GM23338 (cell line): ENCODE measurements at regions not wholly inside any gene's neighbourhood (a gene's known extent, or its start where the extent isn't known, plus 50 kb on each side); places are given as distances from the start of the nearest gene placed in this dataset.

Experiments used
- ATAC-seq: fragments of 200-7000 bp; cut with Tn5 transposase; 3 replicates; pipeline ENCODE4 v1.9.1; 2020
- DNase-seq: peaks from one replicate; pipeline ENCODE4 v3.0.0-alpha.2; 2015; ENCODE audit warnings: low spot score
- H2AFZ ChIP-seq: fragments of 200-600 bp; sonication (generic); 2 replicates; pipeline ENCODE4 v1.8.0; 2016; ENCODE audit warnings: antibody characterized with exemption, mild to moderate bottlenecking, moderate library complexity
- H3F3A ChIP-seq: fragments of 200-600 bp; sonication (generic); replicated peaks from 2 replicates; pipeline ENCODE4 v1.8.0; 2017; ENCODE audit warnings: antibody characterized with exemption, mixed run types, low read depth
- H3K27ac ChIP-seq: fragments of 200-600 bp; sonication (generic); 2 replicates; pipeline ENCODE4 v1.6.1; 2016; ENCODE audit warnings: low read depth
- H3K27me3 ChIP-seq: fragments of 200-600 bp; sonication (generic); 2 replicates; pipeline ENCODE4 v1.8.0; 2016; ENCODE audit warnings: mild to moderate bottlenecking, mixed run types, moderate library complexity; ENCODE audit not compliant: insufficient read depth
- H3K36me3 ChIP-seq: fragments of 200-600 bp; sonication (generic); 2 replicates; pipeline ENCODE4 v1.8.0; 2016; ENCODE audit warnings: mild to moderate bottlenecking; ENCODE audit not compliant: insufficient read depth
- H3K4me1 ChIP-seq: fragments of 200-600 bp; sonication (generic); 2 replicates; pipeline ENCODE4 v1.8.0; 2016; ENCODE audit warnings: mild to moderate bottlenecking, moderate library complexity; ENCODE audit not compliant: insufficient read depth
- H3K4me2 ChIP-seq: fragments of 200-600 bp; sonication (generic); 2 replicates; pipeline ENCODE4 v1.7.1; 2017; ENCODE audit warnings: mixed run types
- H3K4me3 ChIP-seq: fragments of 200-600 bp; sonication (generic); 2 replicates; pipeline ENCODE4 v1.6.1; 2016; ENCODE audit warnings: mixed run types
- H3K79me2 ChIP-seq: fragments of 200-600 bp; sonication (generic); replicated peaks from 2 replicates; pipeline ENCODE4 v1.8.0; 2017; ENCODE audit warnings: mild to moderate bottlenecking; ENCODE audit not compliant: insufficient read depth
- H3K9me2 ChIP-seq: fragments of 200-600 bp; sonication (generic); 2 replicates; pipeline ENCODE4 v1.8.0; 2017; ENCODE audit not compliant: insufficient read depth
- H4K20me1 ChIP-seq: fragments of 200-600 bp; sonication (generic); replicated peaks from 2 replicates; pipeline ENCODE4 v1.8.0; 2017; ENCODE audit warnings: mild to moderate bottlenecking; ENCODE audit not compliant: insufficient read depth
- H3K27ac Mint-ChIP-seq: 2 replicates; pipeline ENCODE4 v1.8.0; 2020; ENCODE audit warnings: inconsistent platforms, mild to moderate bottlenecking, moderate library complexity, mixed read lengths
- H3K27me3 Mint-ChIP-seq: 3 replicates; pipeline ENCODE4 v1.8.0; 2022; ENCODE audit warnings: low read depth, mild to moderate bottlenecking, moderate library complexity, mixed read lengths, inconsistent platforms; ENCODE audit not compliant: insufficient read depth, poor library complexity
- H3K36me3 Mint-ChIP-seq: 3 replicates; pipeline ENCODE4 v1.8.0; 2021; ENCODE audit warnings: low read depth, mild to moderate bottlenecking, inconsistent platforms, moderate library complexity, mixed read lengths
- H3K4me1 Mint-ChIP-seq: 3 replicates; pipeline ENCODE4 v1.8.0; 2020; ENCODE audit warnings: mild to moderate bottlenecking, inconsistent platforms, mixed read lengths
- H3K4me3 Mint-ChIP-seq: 3 replicates; pipeline ENCODE4 v1.8.0; 2021; ENCODE audit warnings: moderate library complexity, mild to moderate bottlenecking, inconsistent platforms, mixed read lengths
- H3K9me3 Mint-ChIP-seq: 3 replicates; pipeline ENCODE4 v1.8.0; 2020; ENCODE audit warnings: moderate library complexity, mild to moderate bottlenecking, inconsistent platforms, mixed read lengths
- CREB1 ChIP-seq: fragments of 250-450 bp; sonication (Bioruptor Pico); IDR thresholded peaks from 2 replicates; pipeline ENCODE4 v1.5.0; 2020; ENCODE audit warnings: low read depth, mild to moderate bottlenecking, moderate library complexity
- EZH2 ChIP-seq: fragments of 200-600 bp; sonication (generic); IDR thresholded peaks from one replicate; pipeline ENCODE4 v1.8.0; 2017; ENCODE audit warnings: antibody characterized with exemption, mild to moderate bottlenecking, low read depth; ENCODE audit not compliant: unreplicated experiment
- EZH2phosphoT487 ChIP-seq: fragments of 200-600 bp; sonication (generic); IDR thresholded peaks from one replicate; pipeline ENCODE4 v1.8.1; 2018; ENCODE audit warnings: antibody characterized with exemption; ENCODE audit not compliant: unreplicated experiment
- JUNB ChIP-seq: IDR thresholded peaks from one replicate; pipeline ENCODE4 v1.6.1; 2016; ENCODE audit warnings: antibody characterized with exemption; ENCODE audit not compliant: unreplicated experiment
- NANOG ChIP-seq: IDR thresholded peaks from 2 replicates; pipeline ENCODE4 v1.6.1; 2016; ENCODE audit warnings: antibody characterized with exemption, borderline replicate concordance
- POLR2AphosphoS5 ChIP-seq: IDR thresholded peaks from 2 replicates; pipeline ENCODE4 v1.6.1; 2016; ENCODE audit warnings: antibody characterized with exemption, low read depth
- STAT1 ChIP-seq: IDR thresholded peaks from one replicate; pipeline ENCODE4 v1.6.1; 2016; ENCODE audit warnings: antibody characterized with exemption; ENCODE audit not compliant: unreplicated experiment
- ZNF114 ChIP-seq: fragments of 250-450 bp; sonication (Bioruptor Pico); IDR thresholded peaks from 2 replicates; pipeline ENCODE4 v1.5.0; 2020; ENCODE audit warnings: mild to moderate bottlenecking, moderate library complexity
- ZNF331 ChIP-seq: fragments of 250-450 bp; sonication (Bioruptor Pico); IDR thresholded peaks from 2 replicates; pipeline ENCODE4 v1.5.0; 2020; ENCODE audit warnings: low read depth, mild to moderate bottlenecking, moderate library complexity
- TF ChIP-seq, protein P1 (sequence below): IDR thresholded peaks from 2 replicates; pipeline ENCODE4 v1.6.1; 2016; ENCODE audit warnings: antibody characterized with exemption
- TF ChIP-seq, protein P2 (sequence below): fragments of 250-450 bp; sonication (Bioruptor Pico); IDR thresholded peaks from 2 replicates; pipeline ENCODE4 v1.5.0; 2020; ENCODE audit warnings: mild to moderate bottlenecking, moderate library complexity
- TF ChIP-seq, protein P3 (sequence below): IDR thresholded peaks from one replicate; pipeline ENCODE4 v1.6.1; 2018; ENCODE audit warnings: antibody characterized with exemption; ENCODE audit not compliant: unreplicated experiment
- TF ChIP-seq, protein P4 (sequence below), 2 experiments: fragments of 200-600 bp in 1 of 2; sonication (generic) in 1 of 2; conservative IDR thresholded peaks; 2 replicates each; pipeline versions ENCODE4 v1.5.1 to v1.6.1; 2016 to 2017; ENCODE audit warnings: antibody characterized with exemption in 2 of 2, low read depth in 2 of 2, mild to moderate bottlenecking in 2 of 2, moderate library complexity in 1 of 2

DNA sequence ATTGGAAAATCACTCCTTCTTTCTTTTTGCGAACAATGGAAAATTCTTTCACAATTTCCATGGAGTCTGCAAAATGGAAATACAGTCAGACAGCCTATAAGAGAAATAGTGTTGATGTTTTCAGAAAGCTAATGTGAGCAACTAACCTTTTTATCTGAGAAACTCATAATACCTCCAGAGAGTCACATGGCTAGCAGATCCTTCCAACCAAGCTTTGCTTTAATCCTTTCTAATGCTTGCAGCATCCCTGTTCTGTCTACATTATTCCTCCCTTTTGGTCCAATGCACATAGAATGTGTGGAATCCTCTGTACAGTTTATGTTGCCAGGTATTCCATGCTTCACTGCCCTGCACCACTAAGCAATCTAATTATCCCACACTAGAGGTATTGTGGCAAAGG lies 717.5 kb upstream of the LRRN3 start:
- Mint-ChIP-seq H3K4me1 (peaks cover 5% of the 10 kb centered on the region; the same call in 1 of the 3 replicates), H3K4me3 (no peak overlapping the region), H3K9me3 (peaks cover 2% of the 10 kb centered on the region; the same call in 1 of the 3 replicates), H3K27ac (no peak overlapping the region), H3K36me3 (no peaks in the 10 kb centered on the region), H3K27me3 (no peaks in the 10 kb centered on the region)
- H4K20me1 ChIP-seq: no peaks in the 10 kb centered on the region
- H3K79me2 ChIP-seq: no peaks in the 10 kb centered on the region
- no peak for DNase-seq
- H3K27me3 ChIP-seq: no peaks in the 10 kb centered on the region
- H3K27ac ChIP-seq: no peak overlapping the region
- no peaks in the 10 kb centered on the region; the same call in 1 of the 2 replicates for H3K9me2 ChIP-seq
- peak overlapping the region; percentile 39; the same call in 1 of the 2 replicates for H2AFZ ChIP-seq
- no peaks in the 10 kb centered on the region for H3F3A ChIP-seq
- H3K4me3 ChIP-seq: no peak overlapping the region
- no peak for ATAC-seq
- no peak for TF ChIP-seq NANOG
- TF ChIP-seq, protein P1, sequence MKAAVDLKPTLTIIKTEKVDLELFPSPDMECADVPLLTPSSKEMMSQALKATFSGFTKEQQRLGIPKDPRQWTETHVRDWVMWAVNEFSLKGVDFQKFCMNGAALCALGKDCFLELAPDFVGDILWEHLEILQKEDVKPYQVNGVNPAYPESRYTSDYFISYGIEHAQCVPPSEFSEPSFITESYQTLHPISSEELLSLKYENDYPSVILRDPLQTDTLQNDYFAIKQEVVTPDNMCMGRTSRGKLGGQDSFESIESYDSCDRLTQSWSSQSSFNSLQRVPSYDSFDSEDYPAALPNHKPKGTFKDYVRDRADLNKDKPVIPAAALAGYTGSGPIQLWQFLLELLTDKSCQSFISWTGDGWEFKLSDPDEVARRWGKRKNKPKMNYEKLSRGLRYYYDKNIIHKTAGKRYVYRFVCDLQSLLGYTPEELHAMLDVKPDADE: no peak
- no peak for TF ChIP-seq EZH2phosphoT487
- no peak for TF ChIP-seq POLR2AphosphoS5
- TF ChIP-seq ZNF114 (CRISPR knock-in tag): no peak
- TF ChIP-seq STAT1: no peak
- TF ChIP-seq, protein P2, sequence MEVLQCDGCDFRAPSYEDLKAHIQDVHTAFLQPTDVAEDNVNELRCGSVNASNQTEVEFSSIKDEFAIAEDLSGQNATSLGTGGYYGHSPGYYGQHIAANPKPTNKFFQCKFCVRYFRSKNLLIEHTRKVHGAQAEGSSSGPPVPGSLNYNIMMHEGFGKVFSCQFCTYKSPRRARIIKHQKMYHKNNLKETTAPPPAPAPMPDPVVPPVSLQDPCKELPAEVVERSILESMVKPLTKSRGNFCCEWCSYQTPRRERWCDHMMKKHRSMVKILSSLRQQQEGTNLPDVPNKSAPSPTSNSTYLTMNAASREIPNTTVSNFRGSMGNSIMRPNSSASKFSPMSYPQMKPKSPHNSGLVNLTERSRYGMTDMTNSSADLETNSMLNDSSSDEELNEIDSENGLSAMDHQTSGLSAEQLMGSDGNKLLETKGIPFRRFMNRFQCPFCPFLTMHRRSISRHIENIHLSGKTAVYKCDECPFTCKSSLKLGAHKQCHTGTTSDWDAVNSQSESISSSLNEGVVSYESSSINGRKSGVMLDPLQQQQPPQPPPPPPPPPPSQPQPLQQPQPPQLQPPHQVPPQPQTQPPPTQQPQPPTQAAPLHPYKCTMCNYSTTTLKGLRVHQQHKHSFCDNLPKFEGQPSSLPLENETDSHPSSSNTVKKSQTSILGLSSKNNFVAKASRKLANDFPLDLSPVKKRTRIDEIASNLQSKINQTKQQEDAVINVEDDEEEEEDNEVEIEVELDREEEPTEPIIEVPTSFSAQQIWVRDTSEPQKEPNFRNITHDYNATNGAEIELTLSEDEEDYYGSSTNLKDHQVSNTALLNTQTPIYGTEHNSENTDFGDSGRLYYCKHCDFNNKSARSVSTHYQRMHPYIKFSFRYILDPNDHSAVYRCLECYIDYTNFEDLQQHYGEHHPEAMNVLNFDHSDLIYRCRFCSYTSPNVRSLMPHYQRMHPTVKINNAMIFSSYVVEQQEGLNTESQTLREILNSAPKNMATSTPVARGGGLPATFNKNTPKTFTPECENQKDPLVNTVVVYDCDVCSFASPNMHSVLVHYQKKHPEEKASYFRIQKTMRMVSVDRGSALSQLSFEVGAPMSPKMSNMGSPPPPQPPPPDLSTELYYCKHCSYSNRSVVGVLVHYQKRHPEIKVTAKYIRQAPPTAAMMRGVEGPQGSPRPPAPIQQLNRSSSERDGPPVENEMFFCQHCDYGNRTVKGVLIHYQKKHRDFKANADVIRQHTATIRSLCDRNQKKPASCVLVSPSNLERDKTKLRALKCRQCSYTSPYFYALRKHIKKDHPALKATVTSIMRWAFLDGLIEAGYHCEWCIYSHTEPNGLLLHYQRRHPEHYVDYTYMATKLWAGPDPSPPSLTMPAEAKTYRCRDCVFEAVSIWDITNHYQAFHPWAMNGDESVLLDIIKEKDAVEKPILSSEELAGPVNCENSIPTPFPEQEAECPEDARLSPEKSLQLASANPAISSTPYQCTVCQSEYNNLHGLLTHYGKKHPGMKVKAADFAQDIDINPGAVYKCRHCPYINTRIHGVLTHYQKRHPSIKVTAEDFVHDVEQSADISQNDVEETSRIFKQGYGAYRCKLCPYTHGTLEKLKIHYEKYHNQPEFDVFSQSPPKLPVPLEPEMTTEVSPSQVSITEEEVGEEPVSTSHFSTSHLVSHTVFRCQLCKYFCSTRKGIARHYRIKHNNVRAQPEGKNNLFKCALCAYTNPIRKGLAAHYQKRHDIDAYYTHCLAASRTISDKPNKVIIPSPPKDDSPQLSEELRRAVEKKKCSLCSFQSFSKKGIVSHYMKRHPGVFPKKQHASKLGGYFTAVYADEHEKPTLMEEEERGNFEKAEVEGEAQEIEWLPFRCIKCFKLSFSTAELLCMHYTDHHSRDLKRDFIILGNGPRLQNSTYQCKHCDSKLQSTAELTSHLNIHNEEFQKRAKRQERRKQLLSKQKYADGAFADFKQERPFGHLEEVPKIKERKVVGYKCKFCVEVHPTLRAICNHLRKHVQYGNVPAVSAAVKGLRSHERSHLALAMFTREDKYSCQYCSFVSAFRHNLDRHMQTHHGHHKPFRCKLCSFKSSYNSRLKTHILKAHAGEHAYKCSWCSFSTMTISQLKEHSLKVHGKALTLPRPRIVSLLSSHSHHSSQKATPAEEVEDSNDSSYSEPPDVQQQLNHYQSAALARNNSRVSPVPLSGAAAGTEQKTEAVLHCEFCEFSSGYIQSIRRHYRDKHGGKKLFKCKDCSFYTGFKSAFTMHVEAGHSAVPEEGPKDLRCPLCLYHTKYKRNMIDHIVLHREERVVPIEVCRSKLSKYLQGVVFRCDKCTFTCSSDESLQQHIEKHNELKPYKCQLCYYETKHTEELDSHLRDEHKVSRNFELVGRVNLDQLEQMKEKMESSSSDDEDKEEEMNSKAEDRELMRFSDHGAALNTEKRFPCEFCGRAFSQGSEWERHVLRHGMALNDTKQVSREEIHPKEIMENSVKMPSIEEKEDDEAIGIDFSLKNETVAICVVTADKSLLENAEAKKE: no peak
- TF ChIP-seq, protein P3, sequence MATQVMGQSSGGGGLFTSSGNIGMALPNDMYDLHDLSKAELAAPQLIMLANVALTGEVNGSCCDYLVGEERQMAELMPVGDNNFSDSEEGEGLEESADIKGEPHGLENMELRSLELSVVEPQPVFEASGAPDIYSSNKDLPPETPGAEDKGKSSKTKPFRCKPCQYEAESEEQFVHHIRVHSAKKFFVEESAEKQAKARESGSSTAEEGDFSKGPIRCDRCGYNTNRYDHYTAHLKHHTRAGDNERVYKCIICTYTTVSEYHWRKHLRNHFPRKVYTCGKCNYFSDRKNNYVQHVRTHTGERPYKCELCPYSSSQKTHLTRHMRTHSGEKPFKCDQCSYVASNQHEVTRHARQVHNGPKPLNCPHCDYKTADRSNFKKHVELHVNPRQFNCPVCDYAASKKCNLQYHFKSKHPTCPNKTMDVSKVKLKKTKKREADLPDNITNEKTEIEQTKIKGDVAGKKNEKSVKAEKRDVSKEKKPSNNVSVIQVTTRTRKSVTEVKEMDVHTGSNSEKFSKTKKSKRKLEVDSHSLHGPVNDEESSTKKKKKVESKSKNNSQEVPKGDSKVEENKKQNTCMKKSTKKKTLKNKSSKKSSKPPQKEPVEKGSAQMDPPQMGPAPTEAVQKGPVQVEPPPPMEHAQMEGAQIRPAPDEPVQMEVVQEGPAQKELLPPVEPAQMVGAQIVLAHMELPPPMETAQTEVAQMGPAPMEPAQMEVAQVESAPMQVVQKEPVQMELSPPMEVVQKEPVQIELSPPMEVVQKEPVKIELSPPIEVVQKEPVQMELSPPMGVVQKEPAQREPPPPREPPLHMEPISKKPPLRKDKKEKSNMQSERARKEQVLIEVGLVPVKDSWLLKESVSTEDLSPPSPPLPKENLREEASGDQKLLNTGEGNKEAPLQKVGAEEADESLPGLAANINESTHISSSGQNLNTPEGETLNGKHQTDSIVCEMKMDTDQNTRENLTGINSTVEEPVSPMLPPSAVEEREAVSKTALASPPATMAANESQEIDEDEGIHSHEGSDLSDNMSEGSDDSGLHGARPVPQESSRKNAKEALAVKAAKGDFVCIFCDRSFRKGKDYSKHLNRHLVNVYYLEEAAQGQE: no peak
- TF ChIP-seq, protein P4, sequence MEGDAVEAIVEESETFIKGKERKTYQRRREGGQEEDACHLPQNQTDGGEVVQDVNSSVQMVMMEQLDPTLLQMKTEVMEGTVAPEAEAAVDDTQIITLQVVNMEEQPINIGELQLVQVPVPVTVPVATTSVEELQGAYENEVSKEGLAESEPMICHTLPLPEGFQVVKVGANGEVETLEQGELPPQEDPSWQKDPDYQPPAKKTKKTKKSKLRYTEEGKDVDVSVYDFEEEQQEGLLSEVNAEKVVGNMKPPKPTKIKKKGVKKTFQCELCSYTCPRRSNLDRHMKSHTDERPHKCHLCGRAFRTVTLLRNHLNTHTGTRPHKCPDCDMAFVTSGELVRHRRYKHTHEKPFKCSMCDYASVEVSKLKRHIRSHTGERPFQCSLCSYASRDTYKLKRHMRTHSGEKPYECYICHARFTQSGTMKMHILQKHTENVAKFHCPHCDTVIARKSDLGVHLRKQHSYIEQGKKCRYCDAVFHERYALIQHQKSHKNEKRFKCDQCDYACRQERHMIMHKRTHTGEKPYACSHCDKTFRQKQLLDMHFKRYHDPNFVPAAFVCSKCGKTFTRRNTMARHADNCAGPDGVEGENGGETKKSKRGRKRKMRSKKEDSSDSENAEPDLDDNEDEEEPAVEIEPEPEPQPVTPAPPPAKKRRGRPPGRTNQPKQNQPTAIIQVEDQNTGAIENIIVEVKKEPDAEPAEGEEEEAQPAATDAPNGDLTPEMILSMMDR (conservative IDR thresholded peaks at IDR 0.05; ENCODE audit: low read depth in 2 of 2): no peak
- no peak for TF ChIP-seq EZH2
- no peak for TF ChIP-seq ZNF331 (CRISPR knock-in tag)
- TF ChIP-seq CREB1 (CRISPR knock-in tag): no peak
- no peak for TF ChIP-seq JUNB
- no peak overlapping the region for H3K4me2 ChIP-seq
- no peaks in the 10 kb centered on the region for H3K36me3 ChIP-seq
- 0 out of 2 replicates have a peak, but pooled peaks cover 8% of the 10 kb centered on the region for H3K4me1 ChIP-seq
